HFF-Myc (cell line): ENCODE measurements at regions not wholly inside any gene's neighbourhood (a gene's known extent, or its start where the extent isn't known, plus 50 kb on each side); places are given as distances from the start of the nearest gene placed in this dataset.

Experiments
- DNase-seq: peaks from one replicate; pipeline ENCODE4 v3.0.0-alpha.2; 2011; ENCODE audit warnings: low read depth; ENCODE audit errors: extremely low read depth
- H3K4me3 ChIP-seq: replicated peaks from 2 replicates; pipeline ENCODE4 v1.5.1; 2011; ENCODE audit warnings: low read depth, mild to moderate bottlenecking, control low read depth, low read length
- CTCF ChIP-seq: IDR thresholded peaks from 2 replicates; pipeline ENCODE4 v1.5.1; 2012; ENCODE audit warnings: mild to moderate bottlenecking, low read depth, low read length, control low read depth; ENCODE audit errors: missing control alignments

- DNase-seq, result no peak
- H3K4me3 ChIP-seq, result no peak overlapping the region
- TF ChIP-seq CTCF, result no peak
Observed at GRCh38 chr18:28855524-28855923, 678.6 kb upstream of the CDH2 start.

- no peak for DNase-seq
- TF ChIP-seq CTCF, result no peak
- H3K4me3 ChIP-seq, result no peak overlapping the region
Observed at GRCh38 chr18:28854964-28855363, 678.0 kb upstream of the CDH2 start.

GRCh38 chr18:28846958-28847357, 670.0 kb upstream of the CDH2 start:
- DNase-seq, result no peak
- TF ChIP-seq CTCF, result no peak
- H3K4me3 ChIP-seq, result no peak overlapping the region

- no peak overlapping the region for H3K4me3 ChIP-seq
- no peak for DNase-seq
- TF ChIP-seq CTCF, result no peak
Observed at GRCh38 chr18:28837100-28837499, 660.2 kb upstream of the CDH2 start.

- no peak for TF ChIP-seq CTCF
- DNase-seq, result peak; percentile 14
Observed at GRCh38 chr18:28834889-28835288, 658.0 kb upstream of the CDH2 start.

GRCh38 chr18:28831908-28832307, 655.0 kb upstream of the CDH2 start:
- no peak for DNase-seq
- TF ChIP-seq CTCF, result no peak
- no peak overlapping the region for H3K4me3 ChIP-seq

More at GRCh38 chr18:28834889-28835288, 658.0 kb upstream of the CDH2 start:
- no peak overlapping the region for H3K4me3 ChIP-seq

GRCh38 chr18:28831476-28831875, 654.5 kb upstream of the CDH2 start:
- no peak for DNase-seq
- no peak for TF ChIP-seq CTCF
- no peak overlapping the region for H3K4me3 ChIP-seq
